Stimulated activated CD4-positive, alpha-beta T cell treated with anti-CD3 and anti-CD28 coated beads, Interleukin-1b, Interleukin-23, amount 100 ng/mL, for 24 hours (primary cell): ENCODE measurements at regions not wholly inside any gene's neighbourhood (a gene's known extent, or its start where the extent isn't known, plus 50 kb on each side); places are given as distances from the start of the nearest gene placed in this dataset.
"Not testable (repeated sequence)": the region's sequence is repeated elsewhere in the genome, so short reads cannot be mapped to it uniquely, and the experiment has no call there.

Source experiments
- DNase-seq, 4 experiments: peaks; one replicate each; pipeline ENCODE4 v3.0.0-alpha.2; 2020; ENCODE audit warnings: low read depth in 4 of 4, low spot score in 1 of 4

- DNase-seq = no peak
These were observed 738.0 kb upstream of the PITX2 start for GRCh38 chr4:111360906-111361305.

DNA sequence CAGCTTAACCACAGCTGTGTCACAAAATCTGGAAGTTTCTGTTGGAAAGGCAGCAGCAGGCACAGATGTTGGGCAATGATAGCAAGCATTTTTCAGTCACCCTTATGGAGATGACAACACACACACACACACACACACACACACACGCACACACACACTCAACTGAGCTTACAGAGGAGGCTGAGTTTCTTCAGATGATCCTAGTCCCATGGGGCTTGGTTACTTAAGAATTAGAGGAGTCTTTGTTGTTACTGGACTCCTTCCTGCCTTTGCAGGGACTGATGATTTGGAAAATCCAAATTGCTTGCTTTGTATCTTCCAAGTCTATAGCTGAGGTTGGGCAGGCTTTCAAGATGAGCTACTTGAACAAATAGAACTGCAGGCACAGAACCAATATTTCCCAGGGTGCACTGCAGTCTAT, 740.1 kb upstream of the PITX2 start:
- DNase-seq = no peak

GRCh38 chr4:111377880-111378279, 755.0 kb upstream of the PITX2 start:
- not testable (repeated sequence) for DNase-seq

DNA sequence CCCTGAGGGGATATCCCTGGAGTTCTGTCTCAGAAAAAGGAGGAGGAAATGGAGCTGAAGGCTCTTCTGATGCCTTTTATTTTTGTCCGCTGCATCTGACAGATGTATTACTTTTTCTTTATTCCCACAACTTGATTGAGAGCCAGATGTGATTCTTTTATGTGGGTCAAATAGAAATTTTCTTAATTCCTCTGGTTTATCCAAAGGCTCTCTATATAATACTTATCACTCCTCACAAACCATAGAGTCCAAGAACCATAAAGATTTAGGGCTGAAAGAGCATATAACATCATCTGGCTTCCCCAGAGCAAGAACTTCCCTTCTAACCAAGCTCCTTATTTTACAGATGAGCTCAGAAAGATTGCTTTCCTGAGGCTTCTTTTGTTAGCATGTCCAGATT, 756.7 kb upstream of the FAM241A start:
- no peak for DNase-seq

- no peak for DNase-seq
These were observed 753.4 kb upstream of the FAM241A start for GRCh38 chr4:111391829-111392228.

DNA sequence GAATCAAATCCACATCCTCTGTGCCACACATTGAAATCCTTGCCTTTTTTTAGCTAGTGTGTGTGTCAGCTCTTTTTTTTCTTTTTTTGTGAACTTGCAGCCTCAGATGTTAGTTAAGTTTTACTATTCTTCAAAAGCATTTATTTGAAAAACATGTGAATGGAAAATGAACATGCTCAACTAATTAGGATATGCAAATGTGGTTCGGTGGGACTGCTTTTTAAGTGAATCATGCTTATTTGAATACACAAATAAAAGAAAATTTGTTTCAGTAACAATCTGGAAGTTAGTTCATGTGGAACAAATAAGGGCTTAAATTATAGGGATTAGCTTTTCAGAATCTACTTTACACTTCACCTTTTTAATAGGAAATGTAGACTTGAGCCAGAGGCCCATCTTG, 751.5 kb upstream of the FAM241A start:
- DNase-seq = no peak

DNA sequence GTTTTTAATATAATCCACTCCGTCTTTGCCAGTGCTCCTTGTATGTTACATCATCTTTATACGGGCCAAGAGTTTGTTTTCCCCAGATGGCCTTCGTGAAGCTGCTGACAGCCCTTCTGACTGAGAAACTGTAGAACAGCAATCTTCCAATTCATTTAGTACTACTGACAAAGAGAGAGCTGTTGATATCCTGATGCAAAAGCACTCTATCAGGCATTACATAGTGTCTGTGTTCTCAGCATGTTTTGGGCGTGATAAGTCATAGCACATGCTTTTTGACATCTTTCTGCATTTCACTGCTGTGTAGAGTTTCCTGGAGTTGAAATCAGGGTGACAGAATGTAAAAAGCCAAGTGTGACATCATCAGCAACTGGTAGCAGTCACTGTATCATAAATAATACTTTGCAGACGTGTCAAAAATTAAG, 746.3 kb upstream of the FAM241A start:
- no peak for DNase-seq

DNA sequence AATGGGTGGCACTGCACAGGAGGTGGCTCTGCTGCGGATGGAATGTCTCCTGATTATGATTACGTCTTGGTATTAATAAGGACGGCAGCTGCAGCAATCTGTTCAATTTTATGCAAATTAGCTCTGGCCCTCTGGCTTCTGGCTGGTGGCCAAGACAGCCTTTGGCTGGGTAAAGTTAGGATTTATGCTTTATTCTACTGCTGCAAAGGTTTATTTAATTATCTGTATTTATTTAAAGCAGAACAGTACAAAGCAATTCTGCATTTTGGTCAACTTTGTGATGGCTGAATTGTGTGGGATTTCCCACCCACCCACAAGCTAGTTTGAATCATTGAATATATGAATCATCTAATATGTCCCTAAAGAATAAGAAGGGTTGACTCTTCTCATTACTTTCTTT, 745.6 kb upstream of the FAM241A start:
- no peak for DNase-seq

DNA sequence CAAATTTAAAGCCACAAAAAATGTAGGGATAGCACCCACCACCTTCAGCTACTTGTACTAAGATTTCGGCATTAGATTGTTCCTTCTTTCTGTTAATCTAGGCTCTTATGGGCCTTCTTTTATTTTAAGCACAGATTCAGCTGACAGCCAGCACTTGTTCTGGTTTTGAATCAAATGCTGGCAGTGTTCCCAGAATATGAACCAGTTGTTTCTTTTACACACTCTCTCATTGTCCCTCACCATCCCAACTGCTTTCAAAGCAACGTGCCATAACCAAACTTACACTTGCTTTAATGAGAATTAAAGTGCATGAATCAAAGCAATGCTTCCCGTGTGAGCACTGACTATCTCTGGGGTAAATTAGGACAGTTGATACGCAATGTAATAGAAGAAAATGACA, 744.5 kb upstream of the FAM241A start:
- DNase-seq = no peak

- no peak for DNase-seq
These were observed 740.6 kb upstream of the FAM241A start for GRCh38 chr4:111404673-111405072.

GRCh38 chr4:111405989-111406388, 739.3 kb upstream of the FAM241A start:
- DNase-seq = no peak

- no peak for DNase-seq
These were observed 734.7 kb upstream of the FAM241A start for GRCh38 chr4:111410571-111410970.

DNA sequence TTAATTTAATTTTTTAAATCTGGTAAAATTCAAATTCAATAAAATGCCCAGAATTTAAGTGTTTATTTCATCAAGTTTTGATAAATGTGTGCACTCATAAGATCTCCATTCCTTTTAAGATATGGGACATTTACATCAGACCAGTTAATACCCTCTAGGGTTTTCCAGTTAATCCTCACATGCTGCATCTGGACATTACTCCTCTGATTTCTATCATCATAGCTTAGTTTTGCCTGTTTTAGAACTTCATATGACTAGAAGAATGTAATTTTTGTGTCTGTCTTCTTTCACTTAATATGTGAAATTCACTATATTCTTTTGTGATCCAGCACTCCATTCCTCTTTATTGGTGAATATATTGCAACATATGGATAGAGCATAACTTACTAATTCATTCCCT, 727.7 kb upstream of the FAM241A start:
- DNase-seq = no peak

GRCh38 chr4:111433441-111433840, 711.8 kb upstream of the FAM241A start:
- no peak for DNase-seq

GRCh38 chr4:111434586-111434985, 710.7 kb upstream of the FAM241A start:
- no peak for DNase-seq

DNA sequence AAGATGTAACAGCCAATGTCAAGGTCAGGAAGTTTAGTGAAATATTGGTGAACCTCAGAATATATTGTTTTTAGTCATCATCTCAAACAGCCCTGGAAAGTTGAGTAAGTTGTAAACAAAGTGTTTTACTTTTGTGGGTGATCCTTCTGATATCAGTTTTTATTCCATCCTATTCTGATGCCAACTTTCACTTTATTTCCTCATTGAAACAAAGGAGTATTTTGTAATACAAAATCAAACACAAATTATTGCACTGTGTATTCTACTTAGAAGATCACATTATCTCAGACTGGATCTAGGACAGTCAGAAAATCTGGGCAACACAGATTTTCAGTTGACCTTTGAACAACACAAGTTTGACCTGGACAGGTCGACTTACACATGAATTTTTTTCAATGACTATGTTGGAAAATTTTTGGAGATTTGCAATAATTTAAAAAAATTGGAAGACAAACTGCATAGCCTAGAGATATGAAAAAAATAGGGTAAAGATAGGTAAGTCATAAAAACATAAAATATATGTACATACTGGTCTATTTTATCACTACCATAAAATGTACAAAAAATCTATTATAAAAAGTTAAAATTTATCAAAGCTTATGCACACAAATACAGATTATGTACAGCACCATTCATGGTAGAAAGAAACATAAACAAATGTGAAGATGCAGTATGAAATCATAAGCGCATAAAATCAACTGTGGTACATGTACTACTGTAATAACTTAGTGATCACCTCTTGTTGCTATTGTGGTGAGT, 709.1 kb upstream of the FAM241A start:
- no peak for DNase-seq

DNA sequence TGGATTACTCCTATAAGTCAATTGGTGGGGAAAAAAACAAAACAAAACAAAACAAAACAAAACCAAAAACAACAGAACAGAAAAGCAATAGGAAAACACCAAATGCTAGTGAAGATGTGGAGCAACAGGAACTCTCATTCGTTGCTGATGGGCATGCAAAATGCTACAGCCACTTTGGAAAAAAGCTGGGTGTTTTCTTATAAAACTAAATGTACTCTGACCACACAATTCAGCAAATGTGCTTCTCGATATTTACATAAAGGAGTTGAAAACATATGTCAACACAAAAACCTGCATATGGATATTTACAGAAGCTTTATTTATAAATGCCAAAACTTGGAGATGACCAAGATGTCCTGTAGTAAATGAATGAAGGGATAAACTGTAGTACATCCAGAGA, 703.6 kb upstream of the FAM241A start:
- no peak for DNase-seq

- not testable (repeated sequence) for DNase-seq
These were observed 700.4 kb upstream of the FAM241A start for GRCh38 chr4:111444836-111445235.

GRCh38 chr4:111449657-111450056, 695.6 kb upstream of the FAM241A start:
- DNase-seq = no peak

DNA sequence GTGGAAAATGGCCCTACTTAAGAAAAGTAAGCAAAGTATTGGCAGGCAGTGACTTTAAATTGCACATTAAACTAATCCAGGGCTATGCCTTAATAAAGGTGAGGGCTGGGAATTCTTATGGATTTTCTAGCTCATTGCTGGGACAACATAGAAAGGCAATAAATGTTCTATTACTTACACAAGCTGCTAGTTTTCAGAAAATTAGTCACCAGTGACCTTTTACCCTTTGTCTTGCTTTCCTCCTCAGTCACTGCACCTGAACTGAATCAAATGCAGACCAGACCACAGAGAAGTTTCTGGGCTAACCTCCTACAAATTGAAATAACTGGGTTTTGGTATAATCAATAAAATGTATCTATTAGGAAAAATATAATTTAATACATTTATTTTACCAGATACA, 694.4 kb upstream of the FAM241A start:
- no peak for DNase-seq

GRCh38 chr4:111453216-111453615, 692.0 kb upstream of the FAM241A start:
- no peak for DNase-seq

GRCh38 chr4:111454961-111455360, 690.3 kb upstream of the FAM241A start:
- DNase-seq = no peak
